GM12878 (cell line): ENCODE measurements at regions not wholly inside any gene's neighbourhood (a gene's known extent, or its start where the extent isn't known, plus 50 kb on each side); places are given as distances from the start of the nearest gene placed in this dataset.

Experiments
- ATAC-seq: fragments of 200-7000 bp; cut with Tn5 transposase; 3 replicates; pipeline ENCODE4 v1.9.1; 2020; ENCODE audit warnings: mild to moderate bottlenecking, moderate library complexity
- BruUV-seq: library from RNA; stranded (reverse); fragments of 400-500 nt; replicated peaks from 2 replicates; lab custom pipeline; 2021; lab: Mats Ljungman, UMichigan
- CTCF ChIA-PET: fragments of 300-600 bp; sonication (Branson Sonifier 250); formaldehyde crosslinking; extraction: SDS; loops from one replicate; lab custom pipeline; 2021; ENCODE audit warnings: inconsistent platforms; lab: Yijun Ruan, JAX
- POLR2A ChIA-PET: fragments of 350-600 bp; formaldehyde crosslinking; extraction: SDS; loops from one replicate; lab custom pipeline; 2021; ENCODE audit warnings: inconsistent platforms; lab: Charles Lee
- RAD21 ChIA-PET: fragments of 300-600 bp; sonication (Branson Sonifier 250); formaldehyde crosslinking; loops from one replicate; lab custom pipeline; 2023; ENCODE audit warnings: antibody characterized with exemption; ENCODE audit not compliant: unreplicated experiment; lab: Charles Lee
- SMC1A ChIA-PET: fragments of 300-600 bp; sonication (Branson Sonifier 250); formaldehyde crosslinking; loops from one replicate; lab custom pipeline; 2023; ENCODE audit not compliant: unreplicated experiment, uncharacterized antibody; lab: Charles Lee
- DNase-seq: peaks from one replicate; pipeline ENCODE4 v3.0.0-alpha.2; 2011; ENCODE audit warnings: low read depth, low spot score
- FAIRE-seq: peaks from 3 replicates; lab custom pipeline; 2011; peaks lifted over from hg19 to GRCh38; lab: Jason Lieb, UNC
- H2AFZ ChIP-seq: 2 replicates; pipeline ENCODE4 v1.6.0; 2011; ENCODE audit warnings: low read depth, low read length, control low read depth; ENCODE audit not compliant: control insufficient read depth
- H3K27ac ChIP-seq: 2 replicates; pipeline ENCODE4 v1.5.1; 2011; ENCODE audit warnings: control low read depth; ENCODE audit not compliant: control insufficient read depth, insufficient read depth
- H3K27me3 ChIP-seq, 2 experiments: replicated peaks in 1 of 2; 2 replicates each; pipeline versions ENCODE4 v1.6.0 to v1.6.1; 2011; ENCODE audit warnings: low read length in 1 of 2; ENCODE audit not compliant: control insufficient read depth in 2 of 2, insufficient read depth in 2 of 2
- H3K36me3 ChIP-seq, 2 experiments: 2 replicates each; pipeline ENCODE4 v1.5.1; 2011; ENCODE audit warnings: low read length in 1 of 2; ENCODE audit not compliant: control insufficient read depth in 2 of 2, insufficient read depth in 2 of 2
- H3K4me1 ChIP-seq: 2 replicates; pipeline ENCODE4 v1.6.1; 2011; ENCODE audit warnings: mild to moderate bottlenecking, low read length, moderate library complexity, mixed read lengths; ENCODE audit not compliant: control insufficient read depth, insufficient read depth
- H3K4me2 ChIP-seq: 2 replicates; pipeline ENCODE4 v1.6.0; 2011; ENCODE audit warnings: control low read depth; ENCODE audit not compliant: control insufficient read depth, insufficient read depth
- H3K4me3 ChIP-seq: fragments of 200-600 bp; sonication (generic); 2 replicates; pipeline ENCODE4 v1.5.1; 2016
- H3K79me2 ChIP-seq: 2 replicates; pipeline ENCODE4 v1.6.0; 2011; ENCODE audit warnings: low read length; ENCODE audit not compliant: control insufficient read depth, insufficient read depth
- H3K9ac ChIP-seq: 2 replicates; pipeline ENCODE4 v1.8.0; 2011; ENCODE audit warnings: low read length, control low read depth, mixed read lengths; ENCODE audit not compliant: control insufficient read depth, insufficient read depth
- H3K9me3 ChIP-seq: replicated peaks from 3 replicates; pipeline ENCODE4 v1.5.1; 2011; ENCODE audit warnings: mild to moderate bottlenecking, low read length; ENCODE audit not compliant: control insufficient read depth, insufficient read depth
- H4K20me1 ChIP-seq: 2 replicates; pipeline ENCODE4 v1.6.0; 2011; ENCODE audit not compliant: control insufficient read depth, insufficient read depth
- BHLHE40 ChIP-seq, 2 experiments: fragments of 450-650 bp in 1 of 2; IDR thresholded peaks; 2 replicates each; pipeline ENCODE4 v1.6.1; 2011 to 2017; ENCODE audit warnings: low read depth in 2 of 2, borderline replicate concordance in 1 of 2, improper control_type of control experiment in 1 of 2, low read length in 1 of 2, mild to moderate bottlenecking in 1 of 2
- EED ChIP-seq: sonication (generic); IDR thresholded peaks from 2 replicates; pipeline ENCODE4 v1.6.1; 2016; ENCODE audit warnings: antibody characterized with exemption, low read depth
- FOXM1 ChIP-seq: IDR thresholded peaks from 2 replicates; pipeline ENCODE4 v1.6.1; 2012; ENCODE audit warnings: low read depth, mild to moderate bottlenecking, inconsistent platforms, low read length, moderate library complexity
- HDAC2 ChIP-seq: fragments of 200-600 bp; sonication (generic); IDR thresholded peaks from 2 replicates; pipeline ENCODE4 v1.6.1; 2017
- KAT2A ChIP-seq: conservative IDR thresholded peaks from 2 replicates; pipeline ENCODE4 v1.6.1; 2011; ENCODE audit warnings: low read depth, low read length; ENCODE audit not compliant: control insufficient read depth
- MYB ChIP-seq: fragments of 150-350 bp; IDR thresholded peaks from 2 replicates; pipeline ENCODE4 v1.6.1; 2014; ENCODE audit warnings: mild to moderate bottlenecking, low read depth, low read length, borderline replicate concordance
- SIN3A ChIP-seq: IDR thresholded peaks from 2 replicates; pipeline ENCODE4 v1.6.1; 2012; ENCODE audit warnings: low read depth, low read length, improper control_type of control experiment
- SUPT20H ChIP-seq: IDR thresholded peaks from 2 replicates; pipeline ENCODE4 v1.6.1; 2011; ENCODE audit warnings: low read depth, mild to moderate bottlenecking, low read length, moderate library complexity, borderline replicate concordance; ENCODE audit not compliant: control insufficient read depth
- ZNF274 ChIP-seq: IDR thresholded peaks from one replicate; pipeline ENCODE4 v1.8.0; 2011; ENCODE audit not compliant: insufficient read length, insufficient read depth
- WGBS: methylation state at CpG from one replicate; pipeline ENCODE4 v1.1.6; 2016; ENCODE audit warnings: low lambda C conversion rate; ENCODE audit not compliant: insufficient replicate concordance, insufficient coverage; ENCODE audit errors: missing lambda C conversion rate; 5-methylcytosine and 5-hydroxymethylcytosine counted together
- in situ Hi-C: fragments of 300-500 bp; cut with MboI; formaldehyde crosslinking; loops from 9 replicates; pipeline ENCODE4 v1.14.3; 2018; ENCODE audit warnings: mixed read lengths
- intact Hi-C: fragments of 100-400 bp; cut with micrococcal nuclease; formaldehyde crosslinking; loops from one replicate; pipeline ENCODE4 v1.14.2; 2022; ENCODE audit not compliant: unreplicated experiment

GRCh38 chr22:25366408-25366807 lies 147.0 kb downstream of the CRYBB2 start:
- RAD21 ChIA-PET: no interaction called here
- SMC1A ChIA-PET: no interaction called here
- no peak for DNase-seq
- no peak for TF ChIP-seq EED
- no peak for TF ChIP-seq SUPT20H
- TF ChIP-seq HDAC2: no peak
- no peak for TF ChIP-seq FOXM1
- no peak for TF ChIP-seq MYB
- TF ChIP-seq ZNF274: no peak
- TF ChIP-seq BHLHE40 (IDR thresholded peaks at IDR 0.05; ENCODE audit: borderline replicate concordance in 1 of 2, low read depth in 2 of 2, low read length in 1 of 2): no peak
- TF ChIP-seq, all 136 proteins: peak for 0
- WGBS: 95% methylated on average over 10 of the region's 10 CpGs
- H3K4me3 ChIP-seq: no peak overlapping the region
- no peak for ATAC-seq
- BruUV-seq: no TSS peak
- H3K36me3 ChIP-seq: peaks cover 0 to 8% of the 10 kb centered on the region in 2 experiments; a peak in 3 of 4 replicates
- H3K9ac ChIP-seq: no peak overlapping the region
- H3K9me3 ChIP-seq: no peaks in the 10 kb centered on the region
- H3K4me1 ChIP-seq: peaks cover 5% of the 10 kb centered on the region; the same call in 1 of the 2 replicates
- no peaks in the 10 kb centered on the region for H3K79me2 ChIP-seq
- ChIA-PET CTCF (interaction anchor here (0.8 kb wide), 1 partner anchor 15 kb away, joined by 3 read pairs; no protein-coding TSS in a partner anchor), POLR2A (no interaction called here)
- no peak overlapping the region for H3K4me2 ChIP-seq
- H4K20me1 ChIP-seq: peaks cover under 1% of the 10 kb centered on the region; the same call in 1 of the 2 replicates
- intact Hi-C loops (no loop called here), in situ Hi-C loops (no loop called here)
- H3K27me3 ChIP-seq: no peaks in the 10 kb centered on the region
- no peak overlapping the region for H2AFZ ChIP-seq
- FAIRE-seq: no peak
- no peak overlapping the region for H3K27ac ChIP-seq

GRCh38 chr22:25366876-25367466 lies 147.5 kb downstream of the CRYBB2 start:
- no TSS peak for BruUV-seq
- intact Hi-C loops: no loop called here
- CTCF ChIA-PET: interaction anchor here (0.8 kb wide), 1 partner anchor 15 kb away, joined by 3 read pairs; no protein-coding TSS in a partner anchor
- SMC1A ChIA-PET: no interaction called here
- Histone ChIP-seq H3K36me3 (peaks cover 0 to 7% of the 10 kb centered on the region in 2 experiments; a peak in 3 of 4 replicates), H3K79me2 (no peaks in the 10 kb centered on the region), H3K27me3 (no peaks in the 10 kb centered on the region), H3K4me1 (peaks cover 5% of the 10 kb centered on the region; the same call in 1 of the 2 replicates), H4K20me1 (no peaks in the 10 kb centered on the region; the same call in 1 of the 2 replicates), H3K4me2 (no peak overlapping the region), H2AFZ (no peak overlapping the region), H3K27ac (no peak overlapping the region), H3K4me3 (no peak overlapping the region), H3K9ac (no peak overlapping the region), H3K9me3 (no peaks in the 10 kb centered on the region)
- RAD21 ChIA-PET: interaction anchor here (0.6 kb wide), 1 partner anchor 393 kb away, joined by 3 read pairs; no protein-coding TSS in a partner anchor
- POLR2A ChIA-PET: no interaction called here
- ATAC-seq (no peak), DNase-seq (no peak), FAIRE-seq (no peak)
- in situ Hi-C loops: no loop called here
- 93% methylated on average over 20 of the region's 20 CpGs for WGBS
- TF ChIP-seq KAT2A (no peak), SIN3A (no peak)
- TF ChIP-seq, all 136 proteins: peak for 0
